Transverse colon (tissue), 4 donors: ENCODE measurements at regions not wholly inside any gene's neighbourhood (a gene's known extent, or its start where the extent isn't known, plus 50 kb on each side); places are given as distances from the start of the nearest gene placed in this dataset.

Experiments used
- CTCF ChIP-seq, 5 experiments: fragments of 200-600 bp in 3 of 5; fragments of 450-650 bp in 2 of 5; sonication (generic) in 3 of 5; IDR thresholded peaks; 1 replicate in 2 of 5; 2 replicates in 3 of 5; pipeline ENCODE4 v1.5.1; 2016 to 2017; ENCODE audit warnings: antibody characterized with exemption in 5 of 5, inconsistent platforms in 3 of 5, mild to moderate bottlenecking in 2 of 5, moderate library complexity in 1 of 5
- POLR2A ChIP-seq: fragments of 450-650 bp; IDR thresholded peaks from one replicate; pipeline ENCODE4 v1.6.1; 2016; ENCODE audit warnings: antibody characterized with exemption, mild to moderate bottlenecking, moderate library complexity
- POLR2AphosphoS5 ChIP-seq, 3 donors: sonication (generic); formaldehyde crosslinking; IDR thresholded peaks; one replicate each; pipeline ENCODE4 v1.6.1; 2016; ENCODE audit warnings: antibody characterized with exemption in 3 of 3

- TF ChIP-seq CTCF (IDR thresholded peaks at IDR 0.05) (no peak), POLR2AphosphoS5 (IDR thresholded peaks at IDR 0.05) (no peak), POLR2A (no peak)
These were observed 271.5 kb upstream of the MOCS1 start for GRCh38 chr6:40205801-40206200.
